ENCODE measurements at regions not wholly inside any gene's neighbourhood (a gene's known extent, or its start where the extent isn't known, plus 50 kb on each side); places are given as distances from the start of the nearest gene placed in this dataset.
"Not testable (repeated sequence)": the region's sequence is repeated elsewhere in the genome, so short reads cannot be mapped to it uniquely, and the experiment has no call there.

- H3K36me3 ChIP-seq (ENCODE audit: insufficient read depth, low read length), result no peaks in the 10 kb centered on the region
- no peak overlapping the region for H3K9ac ChIP-seq (ENCODE audit: insufficient read length)
- no peak overlapping the region for H3K4me3 ChIP-seq
- H3K27ac ChIP-seq, result no peak overlapping the region
- no peak for DNase-seq (ENCODE audit: low read depth, low spot score)
- H3K9me3 ChIP-seq (ENCODE audit: low read depth, low read length), result no peaks in the 10 kb centered on the region
- TF ChIP-seq EZH2 (IDR thresholded peaks at IDR 0.05) (no peak), POLR2AphosphoS5 (IDR thresholded peaks at IDR 0.05; ENCODE audit: borderline replicate concordance, low read depth, low read length) (no peak), FOXP2 (optimal IDR thresholded peaks at IDR 0.05; ENCODE audit: control extremely low read depth, extremely low read length, insufficient read depth) (no peak)
Measured at GRCh38 chr6:84615113-84615850, 149.1 kb downstream of the TBX18 start.

- H3K36me3 ChIP-seq (ENCODE audit: insufficient read depth, low read length), result no peaks in the 10 kb centered on the region
- H3K27ac ChIP-seq, result no peak overlapping the region
- no peak for DNase-seq (ENCODE audit: low read depth, low spot score)
- H3K9me3 ChIP-seq (ENCODE audit: low read depth, low read length), result no peaks in the 10 kb centered on the region
- no peak overlapping the region for H3K9ac ChIP-seq (ENCODE audit: insufficient read length)
- no peak for TF ChIP-seq FOXP2 (optimal IDR thresholded peaks at IDR 0.05; ENCODE audit: control extremely low read depth, extremely low read length, insufficient read depth)
- no peak for TF ChIP-seq EZH2 (IDR thresholded peaks at IDR 0.05)
- TF ChIP-seq POLR2AphosphoS5 (IDR thresholded peaks at IDR 0.05; ENCODE audit: borderline replicate concordance, low read depth, low read length), result no peak
- no peak overlapping the region for H3K4me3 ChIP-seq
Measured at GRCh38 chr6:84606860-84607259, 157.5 kb downstream of the TBX18 start.

GRCh38 chr6:84605298-84605697 is 159.1 kb downstream of the TBX18 start:
- Histone ChIP-seq H3K4me3 (no peak overlapping the region), H3K9me3 (ENCODE audit: low read depth, low read length) (no peaks in the 10 kb centered on the region), H3K36me3 (ENCODE audit: insufficient read depth, low read length) (no peaks in the 10 kb centered on the region), H3K27ac (no peak overlapping the region), H3K9ac (ENCODE audit: insufficient read length) (no peak overlapping the region)
- TF ChIP-seq FOXP2 (optimal IDR thresholded peaks at IDR 0.05; ENCODE audit: control extremely low read depth, extremely low read length, insufficient read depth) (no peak), EZH2 (IDR thresholded peaks at IDR 0.05) (no peak), POLR2AphosphoS5 (IDR thresholded peaks at IDR 0.05; ENCODE audit: borderline replicate concordance, low read depth, low read length) (no peak)
- no peak for DNase-seq (ENCODE audit: low read depth, low spot score)

- no peak overlapping the region for H3K9ac ChIP-seq (ENCODE audit: insufficient read length)
- H3K4me3 ChIP-seq, result no peak overlapping the region
- TF ChIP-seq FOXP2 (optimal IDR thresholded peaks at IDR 0.05; ENCODE audit: control extremely low read depth, extremely low read length, insufficient read depth), result no peak
- TF ChIP-seq POLR2AphosphoS5 (IDR thresholded peaks at IDR 0.05; ENCODE audit: borderline replicate concordance, low read depth, low read length), result no peak
- TF ChIP-seq EZH2 (IDR thresholded peaks at IDR 0.05), result no peak
- no peak overlapping the region for H3K27ac ChIP-seq
- H3K9me3 ChIP-seq (ENCODE audit: low read depth, low read length), result no peaks in the 10 kb centered on the region
- H3K36me3 ChIP-seq (ENCODE audit: insufficient read depth, low read length), result no peaks in the 10 kb centered on the region
- DNase-seq (ENCODE audit: low read depth, low spot score), result no peak
Measured at GRCh38 chr6:84601366-84601765, 163.0 kb downstream of the TBX18 start.

GRCh38 chr6:84599991-84600390 is 164.4 kb downstream of the TBX18 start:
- H3K4me3 ChIP-seq, result no peak overlapping the region
- H3K9me3 ChIP-seq (ENCODE audit: low read depth, low read length), result no peaks in the 10 kb centered on the region
- H3K36me3 ChIP-seq (ENCODE audit: insufficient read depth, low read length), result no peaks in the 10 kb centered on the region
- H3K9ac ChIP-seq (ENCODE audit: insufficient read length), result no peak overlapping the region
- TF ChIP-seq POLR2AphosphoS5 (IDR thresholded peaks at IDR 0.05; ENCODE audit: borderline replicate concordance, low read depth, low read length) (no peak), EZH2 (IDR thresholded peaks at IDR 0.05) (no peak), FOXP2 (optimal IDR thresholded peaks at IDR 0.05; ENCODE audit: control extremely low read depth, extremely low read length, insufficient read depth) (no peak)
- no peak overlapping the region for H3K27ac ChIP-seq
- no peak for DNase-seq (ENCODE audit: low read depth, low spot score)

GRCh38 chr6:84597238-84597875 is 167.0 kb downstream of the TBX18 start:
- Histone ChIP-seq H3K4me3 (no peak overlapping the region), H3K9me3 (ENCODE audit: low read depth, low read length) (no peaks in the 10 kb centered on the region), H3K27ac (no peak overlapping the region), H3K9ac (ENCODE audit: insufficient read length) (no peak overlapping the region), H3K36me3 (ENCODE audit: insufficient read depth, low read length) (no peaks in the 10 kb centered on the region)
- no peak for TF ChIP-seq POLR2AphosphoS5 (IDR thresholded peaks at IDR 0.05; ENCODE audit: borderline replicate concordance, low read depth, low read length)
- TF ChIP-seq EZH2 (IDR thresholded peaks at IDR 0.05), result no peak
- TF ChIP-seq FOXP2 (optimal IDR thresholded peaks at IDR 0.05; ENCODE audit: control extremely low read depth, extremely low read length, insufficient read depth), result no peak
- no peak for DNase-seq (ENCODE audit: low read depth, low spot score)

GRCh38 chr6:84596488-84596887 is 167.9 kb downstream of the TBX18 start:
- Histone ChIP-seq H3K9me3 (ENCODE audit: low read depth, low read length) (no peaks in the 10 kb centered on the region), H3K27ac (no peak overlapping the region), H3K9ac (ENCODE audit: insufficient read length) (no peak overlapping the region), H3K36me3 (ENCODE audit: insufficient read depth, low read length) (no peaks in the 10 kb centered on the region), H3K4me3 (no peak overlapping the region)
- no peak for DNase-seq (ENCODE audit: low read depth, low spot score)
- TF ChIP-seq EZH2 (IDR thresholded peaks at IDR 0.05) (no peak), POLR2AphosphoS5 (IDR thresholded peaks at IDR 0.05; ENCODE audit: borderline replicate concordance, low read depth, low read length) (no peak), FOXP2 (optimal IDR thresholded peaks at IDR 0.05; ENCODE audit: control extremely low read depth, extremely low read length, insufficient read depth) (no peak)

- Histone ChIP-seq H3K9me3 (ENCODE audit: low read depth, low read length) (no peaks in the 10 kb centered on the region), H3K27ac (no peak overlapping the region), H3K9ac (ENCODE audit: insufficient read length) (no peak overlapping the region), H3K36me3 (ENCODE audit: insufficient read depth, low read length) (no peaks in the 10 kb centered on the region), H3K4me3 (no peak overlapping the region)
- DNase-seq (ENCODE audit: low read depth, low spot score), result no peak
- TF ChIP-seq FOXP2 (optimal IDR thresholded peaks at IDR 0.05; ENCODE audit: control extremely low read depth, extremely low read length, insufficient read depth) (no peak), POLR2AphosphoS5 (IDR thresholded peaks at IDR 0.05; ENCODE audit: borderline replicate concordance, low read depth, low read length) (no peak), EZH2 (IDR thresholded peaks at IDR 0.05) (no peak)
Measured at GRCh38 chr6:84588697-84589080, 175.7 kb downstream of the TBX18 start.

- H3K9me3 ChIP-seq (ENCODE audit: low read depth, low read length); H3K36me3 ChIP-seq (ENCODE audit: insufficient read depth, low read length); H3K4me3 ChIP-seq; H3K9ac ChIP-seq (ENCODE audit: insufficient read length); DNase-seq (ENCODE audit: low read depth, low spot score); H3K27ac ChIP-seq: not testable (repeated sequence)
Measured at GRCh38 chr6:84587994-84588696, 176.3 kb downstream of the TBX18 start.

- not testable (repeated sequence) for DNase-seq (ENCODE audit: low read depth, low spot score); H3K9ac ChIP-seq (ENCODE audit: insufficient read length); H3K9me3 ChIP-seq (ENCODE audit: low read depth, low read length); H3K4me3 ChIP-seq; H3K27ac ChIP-seq; H3K36me3 ChIP-seq (ENCODE audit: insufficient read depth, low read length)
Measured at GRCh38 chr6:84587202-84587940, 177.0 kb downstream of the TBX18 start.

All from SK-N-MC (cell line).